GM21737 (cell line): ENCODE measurements at regions not wholly inside any gene's neighbourhood (a gene's known extent, or its start where the extent isn't known, plus 50 kb on each side); places are given as distances from the start of the nearest gene placed in this dataset.

Experiments used
- ATAC-seq: cut with Tn5 transposase; IDR thresholded peaks from one replicate; pipeline ENCODE4 v1.9.1; 2021; ENCODE audit warnings: mild to moderate bottlenecking, moderate library complexity; ENCODE audit not compliant: unreplicated experiment

GRCh38 chr17:79427621-79428539 is 183.0 kb downstream of the RBFOX3 start:
- no peak for ATAC-seq

GRCh38 chr17:79425686-79426085 is 185.2 kb downstream of the RBFOX3 start:
- ATAC-seq = no peak

- no peak for ATAC-seq
Measured at GRCh38 chr17:79424471-79425185, 186.2 kb downstream of the RBFOX3 start.

- no peak for ATAC-seq
Measured at GRCh38 chr17:79423811-79424465, 186.9 kb downstream of the RBFOX3 start.

- no peak for ATAC-seq
Measured at GRCh38 chr17:79422236-79422635, 188.6 kb downstream of the RBFOX3 start.

- ATAC-seq = no peak
Measured at GRCh38 chr17:79420318-79421243, 190.3 kb downstream of the RBFOX3 start.

- ATAC-seq = no peak
Measured at GRCh38 chr17:79417476-79417988, 193.3 kb downstream of the RBFOX3 start.

- ATAC-seq = no peak
Measured at GRCh38 chr17:79415909-79416308, 194.9 kb downstream of the RBFOX3 start.

- ATAC-seq = no peak
Measured at GRCh38 chr17:79415365-79415764, 195.5 kb downstream of the RBFOX3 start.

GRCh38 chr17:79414793-79415211 is 196.0 kb downstream of the RBFOX3 start:
- no peak for ATAC-seq

GRCh38 chr17:79414063-79414792 is 196.6 kb downstream of the RBFOX3 start:
- ATAC-seq = no peak

GRCh38 chr17:79413611-79414010 is 197.2 kb downstream of the RBFOX3 start:
- no peak for ATAC-seq

GRCh38 chr17:79412886-79413390 is 197.9 kb downstream of the RBFOX3 start:
- ATAC-seq = no peak

- ATAC-seq = no peak
Measured at GRCh38 chr17:79412110-79412509, 198.7 kb downstream of the RBFOX3 start.

GRCh38 chr17:79411419-79411818 is 199.4 kb downstream of the RBFOX3 start:
- no peak for ATAC-seq

GRCh38 chr17:79410681-79411080 is 200.2 kb downstream of the RBFOX3 start:
- no peak for ATAC-seq

- ATAC-seq = no peak
Measured at GRCh38 chr17:79408251-79408650, 202.6 kb downstream of the RBFOX3 start.

- ATAC-seq = no peak
Measured at GRCh38 chr17:79407385-79407784, 203.5 kb downstream of the RBFOX3 start.

- no peak for ATAC-seq
Measured at GRCh38 chr17:79406316-79406715, 204.5 kb downstream of the RBFOX3 start.
